WTC11 (cell line): ENCODE measurements at regions not wholly inside any gene's neighbourhood (a gene's known extent, or its start where the extent isn't known, plus 50 kb on each side); places are given as distances from the start of the nearest gene placed in this dataset.

Experiments
- ATAC-seq: fragments of 200-7000 bp; cut with Tn5 transposase; 2 replicates; pipeline ENCODE4 v1.10.0; 2021; ENCODE audit warnings: mild to moderate bottlenecking, moderate library complexity
- CTCF ChIA-PET: fragments of 300-600 bp; sonication (Branson Sonifier 250); formaldehyde crosslinking; loops from one replicate; lab custom pipeline; 2021; ENCODE audit warnings: antibody characterized with exemption; lab: Charles Lee
- POLR2A ChIA-PET: fragments of 350-600 bp; sonication (Branson Sonifier 250); formaldehyde crosslinking; loops from one replicate; lab custom pipeline; 2021; ENCODE audit warnings: antibody characterized with exemption; lab: Charles Lee
- DNase-seq: peaks from one replicate; pipeline ENCODE4 v3.0.0; 2021; ENCODE audit warnings: low spot score
- H3K27ac Mint-ChIP-seq: 2 replicates; pipeline ENCODE4 v1.8.0; 2021; ENCODE audit warnings: mixed read lengths
- H3K27me3 Mint-ChIP-seq: 2 replicates; pipeline ENCODE4 v1.8.0; 2021; ENCODE audit warnings: low read depth, mild to moderate bottlenecking, moderate library complexity, mixed read lengths
- H3K36me3 Mint-ChIP-seq: 2 replicates; pipeline ENCODE4 v1.8.0; 2021; ENCODE audit warnings: mixed read lengths
- H3K4me1 Mint-ChIP-seq: 2 replicates; pipeline ENCODE4 v1.8.0; 2022; ENCODE audit warnings: mixed read lengths
- H3K4me3 Mint-ChIP-seq: 2 replicates; pipeline ENCODE4 v1.8.0; 2021; ENCODE audit warnings: mild to moderate bottlenecking, moderate library complexity, mixed read lengths
- H3K9me3 Mint-ChIP-seq: 2 replicates; pipeline ENCODE4 v1.8.0; 2021; ENCODE audit warnings: mixed read lengths
- ESRRA ChIP-seq: sonication (generic); formaldehyde crosslinking; IDR thresholded peaks from 2 replicates; pipeline ENCODE4 v1.8.1; 2022; ENCODE audit warnings: mild to moderate bottlenecking, missing genetic modification reagents, borderline replicate concordance
- JAZF1 ChIP-seq: fragments of 250-450 bp; sonication (Bioruptor Pico); IDR thresholded peaks from 2 replicates; pipeline ENCODE4 v1.9.0; 2021; ENCODE audit warnings: moderate library complexity, mild to moderate bottlenecking, inconsistent platforms
- NFYB ChIP-seq: sonication (generic); formaldehyde crosslinking; conservative IDR thresholded peaks from 2 replicates; pipeline ENCODE4 v1.8.0; 2022; ENCODE audit warnings: low read depth, missing genetic modification reagents
- NR3C1 ChIP-seq: sonication (generic); formaldehyde crosslinking; conservative IDR thresholded peaks from 2 replicates; pipeline ENCODE4 v1.8.1; 2023; ENCODE audit warnings: low read depth, mild to moderate bottlenecking, missing genetic modification reagents
- SMAD4 ChIP-seq: sonication (generic); formaldehyde crosslinking; IDR thresholded peaks from 2 replicates; pipeline ENCODE4 v1.8.0; 2022; ENCODE audit warnings: mild to moderate bottlenecking, missing genetic modification reagents
- SP1 ChIP-seq: sonication (generic); formaldehyde crosslinking; conservative IDR thresholded peaks from 2 replicates; pipeline ENCODE4 v1.8.1; 2022; ENCODE audit warnings: missing genetic modification reagents
- TF ChIP-seq, protein P1 (sequence below): sonication (generic); formaldehyde crosslinking; IDR thresholded peaks from 2 replicates; pipeline ENCODE4 v1.8.1; 2023; ENCODE audit warnings: mild to moderate bottlenecking, moderate library complexity, missing genetic modification reagents
- TF ChIP-seq, protein P2 (sequence below): sonication (generic); formaldehyde crosslinking; IDR thresholded peaks from 2 replicates; pipeline ENCODE4 v1.8.0; 2022; ENCODE audit warnings: mild to moderate bottlenecking, missing genetic modification reagents
- TF ChIP-seq, protein P3 (sequence below): sonication (generic); formaldehyde crosslinking; IDR thresholded peaks from 2 replicates; pipeline ENCODE4 v1.8.0; 2023; ENCODE audit warnings: mild to moderate bottlenecking, missing genetic modification reagents
- TF ChIP-seq, protein P4 (sequence below): sonication (generic); formaldehyde crosslinking; IDR thresholded peaks from 2 replicates; pipeline ENCODE4 v1.8.0; 2022; ENCODE audit warnings: mild to moderate bottlenecking, missing genetic modification reagents
- TF ChIP-seq, protein P5 (sequence below): sonication (generic); formaldehyde crosslinking; IDR thresholded peaks from 2 replicates; pipeline ENCODE4 v1.8.0; 2022; ENCODE audit warnings: missing genetic modification reagents
- TF ChIP-seq, protein P6 (sequence below): fragments of 250-450 bp; sonication (Bioruptor Pico); IDR thresholded peaks from 2 replicates; pipeline ENCODE4 v1.9.0; 2021; ENCODE audit warnings: moderate library complexity, mild to moderate bottlenecking, inconsistent platforms, borderline replicate concordance
- TF ChIP-seq, protein P7 (sequence below): fragments of 250-450 bp; sonication (Bioruptor Pico); IDR thresholded peaks from 2 replicates; pipeline ENCODE4 v1.9.0; 2021; ENCODE audit warnings: mild to moderate bottlenecking, borderline replicate concordance

DNA sequence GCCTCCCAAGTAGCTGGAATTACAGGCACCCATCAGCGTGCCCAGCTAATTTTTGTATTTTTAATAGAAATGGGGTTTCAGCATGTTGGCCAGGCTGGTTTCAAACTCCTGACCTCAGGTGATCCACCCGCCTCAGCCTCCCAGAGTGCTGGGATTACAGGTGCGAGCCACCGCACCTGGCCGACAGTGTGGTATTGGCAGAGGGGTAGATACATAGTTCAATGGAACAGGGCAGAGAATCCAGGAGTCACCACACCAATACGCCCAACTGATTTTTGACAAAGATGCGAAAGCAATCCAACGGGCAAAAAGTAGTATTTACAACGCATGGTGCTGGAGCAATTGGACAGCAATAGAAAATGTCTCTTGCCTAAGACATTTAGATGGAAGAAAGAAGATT, 164.0 kb upstream of the PPP1R26 start:
- TF ChIP-seq NR3C1 (CRISPR knock-in tag) (no peak), JAZF1 (CRISPR knock-in tag) (no peak)
- TF ChIP-seq, protein P1, sequence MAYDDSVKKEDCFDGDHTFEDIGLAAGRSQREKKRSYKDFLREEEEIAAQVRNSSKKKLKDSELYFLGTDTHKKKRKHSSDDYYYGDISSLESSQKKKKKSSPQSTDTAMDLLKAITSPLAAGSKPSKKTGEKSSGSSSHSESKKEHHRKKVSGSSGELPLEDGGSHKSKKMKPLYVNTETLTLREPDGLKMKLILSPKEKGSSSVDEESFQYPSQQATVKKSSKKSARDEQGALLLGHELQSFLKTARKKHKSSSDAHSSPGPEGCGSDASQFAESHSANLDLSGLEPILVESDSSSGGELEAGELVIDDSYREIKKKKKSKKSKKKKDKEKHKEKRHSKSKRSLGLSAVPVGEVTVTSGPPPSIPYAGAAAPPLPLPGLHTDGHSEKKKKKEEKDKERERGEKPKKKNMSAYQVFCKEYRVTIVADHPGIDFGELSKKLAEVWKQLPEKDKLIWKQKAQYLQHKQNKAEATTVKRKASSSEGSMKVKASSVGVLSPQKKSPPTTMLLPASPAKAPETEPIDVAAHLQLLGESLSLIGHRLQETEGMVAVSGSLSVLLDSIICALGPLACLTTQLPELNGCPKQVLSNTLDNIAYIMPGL (CRISPR knock-in tag) = no peak
- TF ChIP-seq, protein P2, sequence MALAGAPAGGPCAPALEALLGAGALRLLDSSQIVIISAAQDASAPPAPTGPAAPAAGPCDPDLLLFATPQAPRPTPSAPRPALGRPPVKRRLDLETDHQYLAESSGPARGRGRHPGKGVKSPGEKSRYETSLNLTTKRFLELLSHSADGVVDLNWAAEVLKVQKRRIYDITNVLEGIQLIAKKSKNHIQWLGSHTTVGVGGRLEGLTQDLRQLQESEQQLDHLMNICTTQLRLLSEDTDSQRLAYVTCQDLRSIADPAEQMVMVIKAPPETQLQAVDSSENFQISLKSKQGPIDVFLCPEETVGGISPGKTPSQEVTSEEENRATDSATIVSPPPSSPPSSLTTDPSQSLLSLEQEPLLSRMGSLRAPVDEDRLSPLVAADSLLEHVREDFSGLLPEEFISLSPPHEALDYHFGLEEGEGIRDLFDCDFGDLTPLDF (CRISPR knock-in tag) = no peak
- TF ChIP-seq, protein P3, sequence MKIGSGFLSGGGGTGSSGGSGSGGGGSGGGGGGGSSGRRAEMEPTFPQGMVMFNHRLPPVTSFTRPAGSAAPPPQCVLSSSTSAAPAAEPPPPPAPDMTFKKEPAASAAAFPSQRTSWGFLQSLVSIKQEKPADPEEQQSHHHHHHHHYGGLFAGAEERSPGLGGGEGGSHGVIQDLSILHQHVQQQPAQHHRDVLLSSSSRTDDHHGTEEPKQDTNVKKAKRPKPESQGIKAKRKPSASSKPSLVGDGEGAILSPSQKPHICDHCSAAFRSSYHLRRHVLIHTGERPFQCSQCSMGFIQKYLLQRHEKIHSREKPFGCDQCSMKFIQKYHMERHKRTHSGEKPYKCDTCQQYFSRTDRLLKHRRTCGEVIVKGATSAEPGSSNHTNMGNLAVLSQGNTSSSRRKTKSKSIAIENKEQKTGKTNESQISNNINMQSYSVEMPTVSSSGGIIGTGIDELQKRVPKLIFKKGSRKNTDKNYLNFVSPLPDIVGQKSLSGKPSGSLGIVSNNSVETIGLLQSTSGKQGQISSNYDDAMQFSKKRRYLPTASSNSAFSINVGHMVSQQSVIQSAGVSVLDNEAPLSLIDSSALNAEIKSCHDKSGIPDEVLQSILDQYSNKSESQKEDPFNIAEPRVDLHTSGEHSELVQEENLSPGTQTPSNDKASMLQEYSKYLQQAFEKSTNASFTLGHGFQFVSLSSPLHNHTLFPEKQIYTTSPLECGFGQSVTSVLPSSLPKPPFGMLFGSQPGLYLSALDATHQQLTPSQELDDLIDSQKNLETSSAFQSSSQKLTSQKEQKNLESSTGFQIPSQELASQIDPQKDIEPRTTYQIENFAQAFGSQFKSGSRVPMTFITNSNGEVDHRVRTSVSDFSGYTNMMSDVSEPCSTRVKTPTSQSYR (CRISPR knock-in tag) = no peak
- TF ChIP-seq, protein P4, sequence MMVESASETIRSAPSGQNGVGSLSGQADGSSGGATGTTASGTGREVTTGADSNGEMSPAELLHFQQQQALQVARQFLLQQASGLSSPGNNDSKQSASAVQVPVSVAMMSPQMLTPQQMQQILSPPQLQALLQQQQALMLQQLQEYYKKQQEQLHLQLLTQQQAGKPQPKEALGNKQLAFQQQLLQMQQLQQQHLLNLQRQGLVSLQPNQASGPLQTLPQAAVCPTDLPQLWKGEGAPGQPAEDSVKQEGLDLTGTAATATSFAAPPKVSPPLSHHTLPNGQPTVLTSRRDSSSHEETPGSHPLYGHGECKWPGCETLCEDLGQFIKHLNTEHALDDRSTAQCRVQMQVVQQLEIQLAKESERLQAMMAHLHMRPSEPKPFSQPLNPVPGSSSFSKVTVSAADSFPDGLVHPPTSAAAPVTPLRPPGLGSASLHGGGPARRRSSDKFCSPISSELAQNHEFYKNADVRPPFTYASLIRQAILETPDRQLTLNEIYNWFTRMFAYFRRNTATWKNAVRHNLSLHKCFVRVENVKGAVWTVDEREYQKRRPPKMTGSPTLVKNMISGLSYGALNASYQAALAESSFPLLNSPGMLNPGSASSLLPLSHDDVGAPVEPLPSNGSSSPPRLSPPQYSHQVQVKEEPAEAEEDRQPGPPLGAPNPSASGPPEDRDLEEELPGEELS (CRISPR knock-in tag) = no peak
- TF ChIP-seq, all 79 proteins: peak for 0
- ChIA-PET POLR2A (no interaction called here), CTCF (no interaction called here)
- DNase-seq (no peak), ATAC-seq (no peak)
- peaks cover 6% of the 10 kb centered on the region; the same call in 1 of the 2 replicates for H3K27me3 Mint-ChIP-seq
- no peak overlapping the region for H3K27ac Mint-ChIP-seq
- H3K9me3 Mint-ChIP-seq = peaks cover 22% of the 10 kb centered on the region
- peaks cover 15% of the 10 kb centered on the region for H3K36me3 Mint-ChIP-seq
- peaks cover 22% of the 10 kb centered on the region for H3K4me1 Mint-ChIP-seq
- H3K4me3 Mint-ChIP-seq = no peak overlapping the region

DNA sequence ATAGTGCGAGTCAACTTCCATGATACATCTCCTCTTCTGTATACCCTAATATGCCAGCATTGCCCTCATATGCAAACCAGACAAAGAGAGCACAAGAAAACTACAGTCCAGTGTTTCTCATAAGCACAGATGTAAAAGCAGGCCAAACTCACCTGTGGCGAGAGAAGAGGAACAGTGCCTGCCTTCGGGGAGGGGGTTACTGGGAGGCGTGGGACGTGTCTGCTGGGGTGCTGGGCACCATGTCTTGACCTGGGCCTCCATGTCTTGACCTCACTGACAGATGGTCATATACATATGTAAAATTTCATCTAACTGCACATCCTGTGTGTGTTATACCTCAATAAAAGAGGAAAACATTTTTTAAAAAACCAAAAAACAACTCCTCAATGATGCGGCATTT, 159.3 kb upstream of the PPP1R26 start:
- ChIA-PET POLR2A (no interaction called here), CTCF (no interaction called here)
- ATAC-seq (no peak), DNase-seq (no peak)
- Mint-ChIP-seq H3K27ac (peak overlapping the region; percentile 57; the same call in 1 of the 2 replicates), H3K4me3 (no peak overlapping the region), H3K9me3 (no peaks in the 10 kb centered on the region), H3K27me3 (no peaks in the 10 kb centered on the region), H3K36me3 (no peaks in the 10 kb centered on the region), H3K4me1 (peaks cover 24% of the 10 kb centered on the region)
- TF ChIP-seq NFYB (CRISPR knock-in tag) (no peak), ESRRA (CRISPR knock-in tag) (no peak), SP1 (CRISPR knock-in tag) (no peak), SMAD4 (CRISPR knock-in tag) (no peak)
- TF ChIP-seq, protein P5, sequence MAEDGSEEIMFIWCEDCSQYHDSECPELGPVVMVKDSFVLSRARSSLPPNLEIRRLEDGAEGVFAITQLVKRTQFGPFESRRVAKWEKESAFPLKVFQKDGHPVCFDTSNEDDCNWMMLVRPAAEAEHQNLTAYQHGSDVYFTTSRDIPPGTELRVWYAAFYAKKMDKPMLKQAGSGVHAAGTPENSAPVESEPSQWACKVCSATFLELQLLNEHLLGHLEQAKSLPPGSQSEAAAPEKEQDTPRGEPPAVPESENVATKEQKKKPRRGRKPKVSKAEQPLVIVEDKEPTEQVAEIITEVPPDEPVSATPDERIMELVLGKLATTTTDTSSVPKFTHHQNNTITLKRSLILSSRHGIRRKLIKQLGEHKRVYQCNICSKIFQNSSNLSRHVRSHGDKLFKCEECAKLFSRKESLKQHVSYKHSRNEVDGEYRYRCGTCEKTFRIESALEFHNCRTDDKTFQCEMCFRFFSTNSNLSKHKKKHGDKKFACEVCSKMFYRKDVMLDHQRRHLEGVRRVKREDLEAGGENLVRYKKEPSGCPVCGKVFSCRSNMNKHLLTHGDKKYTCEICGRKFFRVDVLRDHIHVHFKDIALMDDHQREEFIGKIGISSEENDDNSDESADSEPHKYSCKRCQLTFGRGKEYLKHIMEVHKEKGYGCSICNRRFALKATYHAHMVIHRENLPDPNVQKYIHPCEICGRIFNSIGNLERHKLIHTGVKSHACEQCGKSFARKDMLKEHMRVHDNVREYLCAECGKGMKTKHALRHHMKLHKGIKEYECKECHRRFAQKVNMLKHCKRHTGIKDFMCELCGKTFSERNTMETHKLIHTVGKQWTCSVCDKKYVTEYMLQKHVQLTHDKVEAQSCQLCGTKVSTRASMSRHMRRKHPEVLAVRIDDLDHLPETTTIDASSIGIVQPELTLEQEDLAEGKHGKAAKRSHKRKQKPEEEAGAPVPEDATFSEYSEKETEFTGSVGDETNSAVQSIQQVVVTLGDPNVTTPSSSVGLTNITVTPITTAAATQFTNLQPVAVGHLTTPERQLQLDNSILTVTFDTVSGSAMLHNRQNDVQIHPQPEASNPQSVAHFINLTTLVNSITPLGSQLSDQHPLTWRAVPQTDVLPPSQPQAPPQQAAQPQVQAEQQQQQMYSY = no peak
- TF ChIP-seq, protein P6, sequence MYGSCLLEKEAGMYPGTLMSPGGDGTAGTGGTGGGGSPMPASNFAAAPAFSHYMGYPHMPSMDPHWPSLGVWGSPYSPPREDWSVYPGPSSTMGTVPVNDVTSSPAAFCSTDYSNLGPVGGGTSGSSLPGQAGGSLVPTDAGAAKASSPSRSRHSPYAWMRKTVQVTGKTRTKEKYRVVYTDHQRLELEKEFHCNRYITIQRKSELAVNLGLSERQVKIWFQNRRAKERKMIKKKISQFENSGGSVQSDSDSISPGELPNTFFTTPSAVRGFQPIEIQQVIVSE (CRISPR knock-in tag) = no peak
- TF ChIP-seq, protein P7, sequence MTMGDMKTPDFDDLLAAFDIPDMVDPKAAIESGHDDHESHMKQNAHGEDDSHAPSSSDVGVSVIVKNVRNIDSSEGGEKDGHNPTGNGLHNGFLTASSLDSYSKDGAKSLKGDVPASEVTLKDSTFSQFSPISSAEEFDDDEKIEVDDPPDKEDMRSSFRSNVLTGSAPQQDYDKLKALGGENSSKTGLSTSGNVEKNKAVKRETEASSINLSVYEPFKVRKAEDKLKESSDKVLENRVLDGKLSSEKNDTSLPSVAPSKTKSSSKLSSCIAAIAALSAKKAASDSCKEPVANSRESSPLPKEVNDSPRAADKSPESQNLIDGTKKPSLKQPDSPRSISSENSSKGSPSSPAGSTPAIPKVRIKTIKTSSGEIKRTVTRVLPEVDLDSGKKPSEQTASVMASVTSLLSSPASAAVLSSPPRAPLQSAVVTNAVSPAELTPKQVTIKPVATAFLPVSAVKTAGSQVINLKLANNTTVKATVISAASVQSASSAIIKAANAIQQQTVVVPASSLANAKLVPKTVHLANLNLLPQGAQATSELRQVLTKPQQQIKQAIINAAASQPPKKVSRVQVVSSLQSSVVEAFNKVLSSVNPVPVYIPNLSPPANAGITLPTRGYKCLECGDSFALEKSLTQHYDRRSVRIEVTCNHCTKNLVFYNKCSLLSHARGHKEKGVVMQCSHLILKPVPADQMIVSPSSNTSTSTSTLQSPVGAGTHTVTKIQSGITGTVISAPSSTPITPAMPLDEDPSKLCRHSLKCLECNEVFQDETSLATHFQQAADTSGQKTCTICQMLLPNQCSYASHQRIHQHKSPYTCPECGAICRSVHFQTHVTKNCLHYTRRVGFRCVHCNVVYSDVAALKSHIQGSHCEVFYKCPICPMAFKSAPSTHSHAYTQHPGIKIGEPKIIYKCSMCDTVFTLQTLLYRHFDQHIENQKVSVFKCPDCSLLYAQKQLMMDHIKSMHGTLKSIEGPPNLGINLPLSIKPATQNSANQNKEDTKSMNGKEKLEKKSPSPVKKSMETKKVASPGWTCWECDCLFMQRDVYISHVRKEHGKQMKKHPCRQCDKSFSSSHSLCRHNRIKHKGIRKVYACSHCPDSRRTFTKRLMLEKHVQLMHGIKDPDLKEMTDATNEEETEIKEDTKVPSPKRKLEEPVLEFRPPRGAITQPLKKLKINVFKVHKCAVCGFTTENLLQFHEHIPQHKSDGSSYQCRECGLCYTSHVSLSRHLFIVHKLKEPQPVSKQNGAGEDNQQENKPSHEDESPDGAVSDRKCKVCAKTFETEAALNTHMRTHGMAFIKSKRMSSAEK = no peak
- TF ChIP-seq, protein P4 (CRISPR knock-in tag) = no peak
